SK-N-SH treated with all-trans-retinoic acid at 6 μM for 48 hours (cell line): ENCODE measurements at regions not wholly inside any gene's neighbourhood (a gene's known extent, or its start where the extent isn't known, plus 50 kb on each side); places are given as distances from the start of the nearest gene placed in this dataset.

Experiments used
- ATAC-seq: fragments of 200-7000 bp; cut with Tn5 transposase; 3 replicates; pipeline ENCODE4 v1.9.1; 2020; ENCODE audit warnings: mild to moderate bottlenecking, moderate library complexity
- ARNTL ChIP-seq: fragments of 450-650 bp; formaldehyde crosslinking; IDR thresholded peaks from 2 replicates; pipeline ENCODE4 v1.5.0; 2020; ENCODE audit warnings: low read depth, mild to moderate bottlenecking, moderate library complexity, borderline replicate concordance
- BACH2 ChIP-seq: fragments of 250-450 bp; sonication (Bioruptor Pico); IDR thresholded peaks from 2 replicates; pipeline ENCODE4 v1.9.0; 2021; ENCODE audit warnings: mild to moderate bottlenecking, borderline replicate concordance
- CSDC2 ChIP-seq: fragments of 250-450 bp; sonication (Bioruptor Pico); IDR thresholded peaks from 2 replicates; pipeline ENCODE4 v1.5.0; 2020; ENCODE audit warnings: mild to moderate bottlenecking, moderate library complexity
- GLIS3 ChIP-seq: fragments of 250-450 bp; sonication (Bioruptor Pico); IDR thresholded peaks from 2 replicates; pipeline ENCODE4 v1.5.0; 2020; ENCODE audit warnings: mild to moderate bottlenecking, moderate library complexity
- ISL1 ChIP-seq: fragments of 250-450 bp; sonication (Bioruptor Pico); IDR thresholded peaks from 2 replicates; pipeline ENCODE4 v2.1.2; 2022; ENCODE audit warnings: mild to moderate bottlenecking, moderate library complexity
- OSR1 ChIP-seq: fragments of 250-450 bp; sonication (Bioruptor Pico); IDR thresholded peaks from 2 replicates; pipeline ENCODE4 v1.8.0; 2022; ENCODE audit warnings: moderate library complexity, mild to moderate bottlenecking, inconsistent platforms
- TCF4 ChIP-seq: fragments of 250-450 bp; sonication (Bioruptor Pico); IDR thresholded peaks from 2 replicates; pipeline ENCODE4 v1.8.0; 2021; ENCODE audit warnings: mild to moderate bottlenecking, moderate library complexity, borderline replicate concordance
- TOX ChIP-seq: fragments of 250-450 bp; sonication (Bioruptor Pico); IDR thresholded peaks from 2 replicates; pipeline ENCODE4 v1.8.0; 2021; ENCODE audit warnings: mild to moderate bottlenecking, moderate library complexity, borderline replicate concordance
- TSHZ2 ChIP-seq: fragments of 250-450 bp; sonication (Bioruptor Pico); IDR thresholded peaks from 2 replicates; pipeline ENCODE4 v1.5.0; 2020; ENCODE audit warnings: mild to moderate bottlenecking, moderate library complexity
- ZFP3 ChIP-seq: fragments of 250-450 bp; sonication (Bioruptor Pico); IDR thresholded peaks from 2 replicates; pipeline ENCODE4 v1.5.0; 2020; ENCODE audit warnings: mild to moderate bottlenecking, moderate library complexity
- ZFP30 ChIP-seq: fragments of 450-650 bp; formaldehyde crosslinking; IDR thresholded peaks from 2 replicates; pipeline ENCODE4 v1.5.0; 2022; ENCODE audit warnings: mild to moderate bottlenecking, moderate library complexity
- ZNF565 ChIP-seq: fragments of 450-650 bp; formaldehyde crosslinking; conservative IDR thresholded peaks from 2 replicates; pipeline ENCODE4 v1.5.0; 2020; ENCODE audit warnings: low read depth, mild to moderate bottlenecking, moderate library complexity
- ZNF70 ChIP-seq: fragments of 450-650 bp; formaldehyde crosslinking; IDR thresholded peaks from 2 replicates; pipeline ENCODE4 v1.5.0; 2020; ENCODE audit warnings: mild to moderate bottlenecking, moderate library complexity
- TF ChIP-seq, protein P1 (sequence below): fragments of 250-450 bp; sonication (Bioruptor Pico); IDR thresholded peaks from 2 replicates; pipeline ENCODE4 v1.5.1; 2021; ENCODE audit warnings: mild to moderate bottlenecking, moderate library complexity
- TF ChIP-seq, protein P2 (sequence below): fragments of 250-450 bp; sonication (Bioruptor Pico); IDR thresholded peaks from 2 replicates; pipeline ENCODE4 v1.8.0; 2021; ENCODE audit warnings: low read depth, mild to moderate bottlenecking, moderate library complexity, borderline replicate concordance

GRCh38 chr10:20418286-20418685 is 478.8 kb downstream of the NEBL start:
- ATAC-seq: no peak
- TF ChIP-seq ARNTL (CRISPR knock-in tag) (no peak), OSR1 (no peak), ISL1 (CRISPR knock-in tag) (no peak), ZNF565 (CRISPR knock-in tag) (no peak)
- TF ChIP-seq, protein P1, sequence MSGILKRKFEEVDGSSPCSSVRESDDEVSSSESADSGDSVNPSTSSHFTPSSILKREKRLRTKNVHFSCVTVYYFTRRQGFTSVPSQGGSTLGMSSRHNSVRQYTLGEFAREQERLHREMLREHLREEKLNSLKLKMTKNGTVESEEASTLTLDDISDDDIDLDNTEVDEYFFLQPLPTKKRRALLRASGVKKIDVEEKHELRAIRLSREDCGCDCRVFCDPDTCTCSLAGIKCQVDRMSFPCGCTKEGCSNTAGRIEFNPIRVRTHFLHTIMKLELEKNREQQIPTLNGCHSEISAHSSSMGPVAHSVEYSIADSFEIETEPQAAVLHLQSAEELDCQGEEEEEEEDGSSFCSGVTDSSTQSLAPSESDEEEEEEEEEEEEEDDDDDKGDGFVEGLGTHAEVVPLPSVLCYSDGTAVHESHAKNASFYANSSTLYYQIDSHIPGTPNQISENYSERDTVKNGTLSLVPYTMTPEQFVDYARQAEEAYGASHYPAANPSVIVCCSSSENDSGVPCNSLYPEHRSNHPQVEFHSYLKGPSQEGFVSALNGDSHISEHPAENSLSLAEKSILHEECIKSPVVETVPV: no peak

DNA sequence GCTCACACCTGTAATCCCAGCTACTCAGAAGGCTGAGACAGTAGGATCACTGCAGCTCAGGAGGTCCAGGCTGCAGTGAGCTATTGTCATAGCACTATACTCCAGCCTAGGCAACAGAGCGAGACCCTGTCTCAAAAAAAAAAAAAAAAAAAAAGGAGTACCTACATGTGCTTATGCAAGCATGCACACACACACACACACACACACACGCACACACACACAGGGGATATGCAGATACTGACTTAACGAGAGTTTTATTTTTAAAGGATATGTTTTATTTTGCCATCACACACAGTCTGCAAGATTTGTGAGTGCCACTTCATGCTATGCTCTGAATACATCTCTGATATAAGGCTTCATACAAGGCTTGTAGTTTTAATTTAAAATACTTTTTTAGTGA is 479.3 kb downstream of the NEBL start:
- ATAC-seq: no peak
- TF ChIP-seq CSDC2 (no peak), TOX (no peak), ZFP30 (no peak), BACH2 (CRISPR knock-in tag) (no peak), ZFP3 (CRISPR knock-in tag) (no peak)
- TF ChIP-seq, protein P2, sequence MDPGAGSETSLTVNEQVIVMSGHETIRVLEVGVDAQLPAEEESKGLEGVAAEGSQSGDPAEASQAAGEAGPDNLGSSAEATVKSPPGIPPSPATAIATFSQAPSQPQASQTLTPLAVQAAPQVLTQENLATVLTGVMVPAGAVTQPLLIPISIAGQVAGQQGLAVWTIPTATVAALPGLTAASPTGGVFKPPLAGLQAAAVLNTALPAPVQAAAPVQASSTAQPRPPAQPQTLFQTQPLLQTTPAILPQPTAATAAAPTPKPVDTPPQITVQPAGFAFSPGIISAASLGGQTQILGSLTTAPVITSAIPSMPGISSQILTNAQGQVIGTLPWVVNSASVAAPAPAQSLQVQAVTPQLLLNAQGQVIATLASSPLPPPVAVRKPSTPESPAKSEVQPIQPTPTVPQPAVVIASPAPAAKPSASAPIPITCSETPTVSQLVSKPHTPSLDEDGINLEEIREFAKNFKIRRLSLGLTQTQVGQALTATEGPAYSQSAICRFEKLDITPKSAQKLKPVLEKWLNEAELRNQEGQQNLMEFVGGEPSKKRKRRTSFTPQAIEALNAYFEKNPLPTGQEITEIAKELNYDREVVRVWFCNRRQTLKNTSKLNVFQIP (CRISPR knock-in tag): no peak
- TF ChIP-seq, protein P1: no peak
- TF ChIP-seq, all 23 proteins: peak for 0

- no peak for TF ChIP-seq TCF4 (CRISPR knock-in tag)
- TF ChIP-seq, protein P2 (CRISPR knock-in tag): no peak
- no peak for TF ChIP-seq BACH2 (CRISPR knock-in tag)
- TF ChIP-seq, protein P1: no peak
- no peak for TF ChIP-seq CSDC2
- no peak for TF ChIP-seq ARNTL (CRISPR knock-in tag)
- ATAC-seq: no peak
Measured at GRCh38 chr10:20415684-20416083, 481.4 kb downstream of the NEBL start.

DNA sequence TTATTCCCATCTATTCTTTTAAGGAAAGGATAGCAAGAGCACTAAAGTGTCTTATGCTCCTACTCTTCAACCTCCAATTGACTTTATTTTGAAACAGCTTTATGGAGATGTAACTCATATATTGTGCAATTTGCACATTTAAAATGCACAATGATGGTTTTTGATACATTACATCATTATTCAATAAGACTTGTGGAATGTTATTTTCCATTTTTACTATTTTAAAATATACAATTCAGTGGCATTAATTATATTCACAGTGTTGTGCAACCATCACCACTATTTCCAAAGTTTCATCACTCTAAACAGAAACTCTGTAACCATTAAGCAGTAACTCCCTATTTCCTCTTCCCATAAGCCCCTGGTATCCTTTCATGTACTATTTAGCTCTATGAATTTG is 489.8 kb downstream of the NEBL start:
- no peak for ATAC-seq
- TF ChIP-seq, protein P2 (CRISPR knock-in tag): no peak
- TF ChIP-seq, protein P1: no peak
- TF ChIP-seq OSR1 (no peak), TSHZ2 (CRISPR knock-in tag) (no peak), GLIS3 (CRISPR knock-in tag) (no peak), ZNF70 (no peak), ARNTL (CRISPR knock-in tag) (no peak), ZFP3 (CRISPR knock-in tag) (no peak)
